Duodenal mucosa (tissue), 2 donors: ENCODE measurements at regions not wholly inside any gene's neighbourhood (a gene's known extent, or its start where the extent isn't known, plus 50 kb on each side); places are given as distances from the start of the nearest gene placed in this dataset.

ENCODE experiments used
- H3K27ac ChIP-seq: one replicate; pipeline ENCODE4 v1.7.0; 2013; ENCODE audit warnings: low read depth, low read length
- H3K27me3 ChIP-seq, 2 donors: one replicate each; pipeline ENCODE4 v1.7.0; 2013; ENCODE audit warnings: low read length in 2 of 2, control low read depth in 1 of 2; ENCODE audit not compliant: insufficient read depth in 2 of 2, control insufficient read depth in 1 of 2
- H3K36me3 ChIP-seq, 2 donors: one replicate each; pipeline ENCODE4 v1.7.0; 2013; ENCODE audit warnings: low read length in 2 of 2, control low read depth in 1 of 2; ENCODE audit not compliant: insufficient read depth in 2 of 2, control insufficient read depth in 1 of 2
- H3K4me1 ChIP-seq, 2 donors: one replicate each; pipeline ENCODE4 v1.7.0; 2013; ENCODE audit warnings: low read length in 2 of 2, control low read depth in 1 of 2; ENCODE audit not compliant: insufficient read depth in 2 of 2, control insufficient read depth in 1 of 2
- H3K4me3 ChIP-seq, 2 donors: one replicate each; pipeline ENCODE4 v1.7.0; 2013; ENCODE audit warnings: low read length in 2 of 2, low read depth in 1 of 2
- H3K9ac ChIP-seq, 2 donors: one replicate each; pipeline ENCODE4 v1.7.0; 2013; ENCODE audit warnings: low read length in 2 of 2, low read depth in 1 of 2
- H3K9me3 ChIP-seq, 2 donors: one replicate each; pipeline ENCODE4 v1.7.0; 2013; ENCODE audit warnings: low read length in 2 of 2, control low read depth in 1 of 2; ENCODE audit not compliant: control insufficient read depth in 1 of 2

DNA sequence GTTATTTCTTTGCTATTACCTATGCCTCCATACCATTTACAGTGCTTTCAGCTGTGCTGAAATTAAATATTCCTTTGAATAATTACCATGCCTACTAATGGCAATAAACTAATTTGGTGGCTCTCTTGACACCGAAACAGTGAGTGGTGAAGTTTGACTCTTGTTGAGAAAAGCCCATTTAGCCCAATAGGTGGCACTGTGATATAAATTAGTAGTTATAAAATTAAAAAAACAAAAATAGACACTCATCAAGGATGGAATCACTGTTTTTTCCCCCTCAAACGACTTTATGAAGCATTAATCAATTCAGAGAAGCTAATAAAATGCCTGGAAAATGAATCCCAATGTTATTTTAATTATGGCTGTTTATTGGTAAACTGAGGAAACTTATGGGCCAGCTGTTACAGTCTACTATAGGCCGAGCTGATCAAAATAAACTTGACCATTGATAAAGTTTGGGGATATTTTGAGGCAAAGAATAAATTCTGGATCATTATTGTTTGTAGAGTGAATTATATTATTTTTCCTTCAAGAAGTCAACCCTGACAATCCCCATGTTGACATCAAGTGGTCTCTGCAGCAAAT, 339.6 kb downstream of the TRIB2 start:
- H3K27ac ChIP-seq, result no peak overlapping the region
- no peaks in the 10 kb centered on the region for H3K36me3 ChIP-seq
- H3K4me3 ChIP-seq, result no peak overlapping the region
- H3K9me3 ChIP-seq, result no peaks in the 10 kb centered on the region
- no peaks in the 10 kb centered on the region for H3K4me1 ChIP-seq
- H3K9ac ChIP-seq, result no peak overlapping the region
- no peaks in the 10 kb centered on the region for H3K27me3 ChIP-seq

DNA sequence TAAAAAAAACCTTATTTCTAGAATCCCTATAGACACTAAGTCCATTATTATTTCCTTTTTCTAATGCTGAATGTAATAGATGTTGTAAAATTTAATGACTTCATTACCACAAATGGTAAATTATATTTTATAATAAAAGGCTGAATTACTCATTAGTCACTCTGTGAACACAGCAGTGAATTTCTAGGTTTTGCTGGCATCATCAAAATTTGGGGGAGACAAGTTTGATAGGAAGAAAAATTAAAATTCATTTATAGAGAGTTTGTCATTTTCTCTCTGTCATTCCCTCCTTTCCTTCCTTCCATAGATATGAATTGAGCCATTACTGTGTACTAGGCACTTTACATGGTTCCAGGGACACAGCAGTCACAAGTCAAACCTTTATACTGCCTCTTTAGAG, 340.9 kb downstream of the TRIB2 start:
- H3K4me1 ChIP-seq, result no peaks in the 10 kb centered on the region
- no peak overlapping the region for H3K27ac ChIP-seq
- no peak overlapping the region for H3K9ac ChIP-seq
- no peaks in the 10 kb centered on the region for H3K9me3 ChIP-seq
- H3K27me3 ChIP-seq, result no peaks in the 10 kb centered on the region
- H3K36me3 ChIP-seq, result no peaks in the 10 kb centered on the region
- H3K4me3 ChIP-seq, result no peak overlapping the region

DNA sequence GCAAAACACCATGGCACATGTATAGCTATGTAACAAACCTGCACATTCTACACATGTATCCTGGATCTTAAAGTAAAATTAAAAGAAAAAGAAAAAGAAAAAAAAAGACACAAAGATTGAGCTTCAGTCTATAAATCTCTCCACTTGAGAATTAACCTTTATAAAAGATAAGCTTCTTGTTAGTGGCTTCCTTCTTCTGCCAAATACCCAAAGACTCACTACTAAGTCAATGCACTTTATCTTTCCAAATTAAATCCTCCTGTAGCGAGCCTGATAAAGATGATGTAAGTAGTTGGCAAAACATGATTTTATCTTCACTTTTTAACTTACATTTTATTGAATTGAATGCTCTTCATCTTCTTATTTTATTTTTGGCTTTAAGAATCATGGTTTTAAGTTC, 349.9 kb downstream of the TRIB2 start:
- Histone ChIP-seq H3K36me3 (no peaks in the 10 kb centered on the region), H3K4me3 (no peak overlapping the region), H3K27me3 (no peaks in the 10 kb centered on the region), H3K4me1 (no peaks in the 10 kb centered on the region), H3K9me3 (no peaks in the 10 kb centered on the region), H3K27ac (no peak overlapping the region), H3K9ac (no peak overlapping the region)

DNA sequence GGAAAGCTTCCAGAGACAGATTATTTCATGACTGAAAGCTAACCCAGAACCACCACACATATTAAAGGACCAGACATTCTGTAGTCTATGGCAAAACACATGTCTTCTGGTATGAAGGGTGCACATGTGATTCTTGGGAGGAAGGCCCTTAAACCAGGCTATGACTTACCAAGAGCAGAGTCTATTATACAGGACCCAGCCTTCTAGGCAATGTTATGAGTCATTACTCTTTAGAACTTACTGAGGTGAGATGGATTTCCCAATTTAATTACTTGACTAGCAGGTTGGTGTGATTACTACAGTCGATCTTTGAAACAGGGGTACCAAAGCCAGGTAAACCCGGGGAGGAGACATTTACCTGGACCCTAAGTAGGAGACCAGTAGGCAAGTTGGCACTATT, 350.8 kb downstream of the TRIB2 start:
- no peaks in the 10 kb centered on the region for H3K9me3 ChIP-seq
- H3K4me3 ChIP-seq, result no peak overlapping the region
- H3K27ac ChIP-seq, result no peak overlapping the region
- H3K27me3 ChIP-seq, result no peaks in the 10 kb centered on the region
- no peaks in the 10 kb centered on the region for H3K4me1 ChIP-seq
- no peaks in the 10 kb centered on the region for H3K36me3 ChIP-seq
- no peak overlapping the region for H3K9ac ChIP-seq

DNA sequence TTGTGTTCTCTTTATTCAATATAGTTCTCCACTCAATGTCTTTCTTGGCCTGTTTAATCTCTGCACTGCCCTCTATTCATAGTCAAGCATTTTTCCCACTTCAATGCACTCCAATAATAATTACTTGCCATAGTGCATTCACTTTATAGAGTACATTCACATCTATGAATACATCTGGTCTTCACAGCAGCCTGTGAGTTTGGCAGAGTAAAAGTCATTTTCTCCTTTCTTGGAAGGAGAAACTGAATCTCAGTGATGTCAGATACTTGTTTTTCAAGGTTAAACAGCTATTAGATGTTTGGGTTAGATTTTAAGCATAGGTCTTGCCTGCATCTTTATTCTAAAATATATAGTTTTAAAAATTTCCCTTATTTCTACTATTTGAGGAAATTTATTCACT, 373.2 kb downstream of the TRIB2 start:
- no peaks in the 10 kb centered on the region for H3K27me3 ChIP-seq
- H3K4me1 ChIP-seq, result no peaks in the 10 kb centered on the region
- H3K36me3 ChIP-seq, result no peaks in the 10 kb centered on the region
- H3K9me3 ChIP-seq, result no peaks in the 10 kb centered on the region
- H3K27ac ChIP-seq, result no peak overlapping the region
- no peak overlapping the region for H3K4me3 ChIP-seq
- H3K9ac ChIP-seq, result no peak overlapping the region

DNA sequence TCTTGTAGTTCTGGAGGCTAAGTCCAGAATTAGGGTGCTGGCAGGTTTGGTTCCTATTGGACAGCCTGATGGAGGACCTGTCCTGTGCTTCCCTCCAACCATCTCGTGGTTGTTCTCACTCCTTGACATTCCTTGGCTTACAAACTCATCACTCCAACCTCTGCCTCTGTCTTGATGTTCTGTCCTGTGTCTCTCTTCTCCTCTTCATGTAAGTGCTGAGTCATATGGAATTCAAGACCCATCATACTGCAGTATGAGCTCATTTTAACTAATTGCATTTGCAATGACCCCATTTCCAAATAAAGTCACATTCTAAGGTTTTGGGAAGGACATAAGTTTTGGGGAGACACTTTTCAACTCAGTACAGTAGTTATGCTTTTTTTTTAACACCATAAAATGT, 374.7 kb downstream of the TRIB2 start:
- H3K9me3 ChIP-seq, result no peaks in the 10 kb centered on the region
- H3K36me3 ChIP-seq, result no peaks in the 10 kb centered on the region
- H3K9ac ChIP-seq, result no peak overlapping the region
- no peak overlapping the region for H3K4me3 ChIP-seq
- H3K27me3 ChIP-seq, result no peaks in the 10 kb centered on the region
- no peaks in the 10 kb centered on the region for H3K4me1 ChIP-seq
- H3K27ac ChIP-seq, result no peak overlapping the region

DNA sequence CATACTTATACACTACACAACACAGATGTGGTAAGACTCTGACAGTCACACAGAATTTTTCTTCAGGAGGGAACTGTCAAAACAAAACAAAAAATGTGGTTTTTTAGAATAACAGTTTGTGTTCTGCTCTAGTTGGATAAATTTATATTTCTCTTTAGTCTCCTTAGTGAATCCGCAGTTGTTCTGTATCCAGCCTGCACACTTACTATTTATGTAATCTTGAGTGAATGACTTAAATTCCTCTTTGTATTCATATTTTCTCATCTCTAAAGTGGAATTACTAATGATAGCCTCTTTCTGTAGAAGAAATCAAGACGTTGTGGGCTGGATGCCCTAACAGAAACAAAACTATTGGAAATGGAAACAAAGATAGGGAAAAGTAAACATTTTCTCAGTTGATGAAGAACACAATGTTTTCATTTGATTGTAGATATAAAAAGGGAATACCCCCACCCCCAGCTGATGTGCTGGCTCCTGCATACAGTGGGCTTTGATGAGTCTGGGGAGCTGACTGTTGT, 375.2 kb downstream of the TRIB2 start:
- H3K36me3 ChIP-seq, result no peaks in the 10 kb centered on the region
- no peaks in the 10 kb centered on the region for H3K4me1 ChIP-seq
- H3K9ac ChIP-seq, result no peak overlapping the region
- H3K27me3 ChIP-seq, result no peaks in the 10 kb centered on the region
- H3K4me3 ChIP-seq, result no peak overlapping the region
- no peak overlapping the region for H3K27ac ChIP-seq
- H3K9me3 ChIP-seq, result no peaks in the 10 kb centered on the region

DNA sequence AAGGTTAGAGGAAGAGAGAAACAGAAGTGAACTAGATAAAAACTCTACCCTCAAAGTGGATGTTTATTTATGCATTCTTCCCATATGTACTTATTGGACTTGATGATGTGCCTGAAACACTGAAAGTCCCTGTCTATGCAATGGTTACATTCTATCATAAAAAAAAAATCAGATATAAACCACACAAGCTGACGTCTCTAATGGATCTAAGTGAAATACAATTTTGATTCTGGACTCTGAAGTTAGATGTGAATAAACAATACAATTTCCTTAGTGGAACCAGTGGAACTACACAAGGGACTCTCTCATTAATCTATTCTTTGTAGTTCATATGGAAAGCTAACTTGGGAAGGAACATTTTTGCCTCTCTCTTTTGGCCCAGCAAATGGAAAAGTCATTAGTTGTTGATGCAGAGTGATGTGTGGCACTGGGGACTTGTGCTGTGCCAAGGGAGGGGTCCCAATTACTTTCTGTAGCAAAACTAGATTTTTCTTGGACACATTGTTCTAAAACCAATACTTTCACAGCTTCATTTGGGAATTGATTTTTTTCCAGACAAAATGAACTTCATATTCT, 376.8 kb downstream of the TRIB2 start:
- H3K9me3 ChIP-seq, result no peaks in the 10 kb centered on the region
- no peak overlapping the region for H3K9ac ChIP-seq
- no peaks in the 10 kb centered on the region for H3K4me1 ChIP-seq
- no peak overlapping the region for H3K27ac ChIP-seq
- no peak overlapping the region for H3K4me3 ChIP-seq
- H3K36me3 ChIP-seq, result no peaks in the 10 kb centered on the region
- H3K27me3 ChIP-seq, result no peaks in the 10 kb centered on the region

DNA sequence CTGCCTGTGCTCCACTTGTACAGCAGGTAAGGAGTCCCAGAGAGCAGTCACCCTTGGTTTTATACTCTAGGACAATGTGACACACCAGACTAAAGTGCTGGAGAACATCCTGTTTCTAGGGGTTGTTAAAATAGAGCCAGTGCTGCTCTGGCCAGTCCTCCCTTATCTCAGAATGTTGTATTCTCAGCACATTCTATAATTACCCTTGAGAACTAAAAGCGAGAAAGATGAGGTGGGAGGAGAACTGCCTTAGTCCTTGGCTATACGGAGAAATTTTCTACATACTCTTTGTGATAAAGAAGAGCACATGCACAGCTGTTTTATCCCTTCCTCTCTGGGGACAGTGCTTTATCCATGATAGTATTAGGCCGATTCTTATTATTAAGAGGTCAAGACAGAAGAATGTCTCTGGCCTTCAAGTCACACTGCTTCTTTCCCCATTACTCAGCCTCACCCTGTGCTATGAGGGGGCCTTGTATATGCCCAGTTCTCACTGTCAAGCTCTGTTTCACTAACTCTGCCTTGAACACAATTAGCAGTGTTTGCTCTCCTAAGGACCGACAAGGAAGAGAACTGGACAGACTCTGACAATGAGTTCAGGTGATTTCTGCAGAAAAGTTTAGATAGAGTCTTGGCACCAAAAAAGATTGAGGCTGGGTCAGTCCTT, 385.8 kb downstream of the TRIB2 start:
- no peaks in the 10 kb centered on the region for H3K27me3 ChIP-seq
- no peak overlapping the region for H3K27ac ChIP-seq
- H3K36me3 ChIP-seq, result no peaks in the 10 kb centered on the region
- H3K9me3 ChIP-seq, result no peaks in the 10 kb centered on the region
- no peaks in the 10 kb centered on the region for H3K4me1 ChIP-seq
- no peak overlapping the region for H3K9ac ChIP-seq
- no peak overlapping the region for H3K4me3 ChIP-seq

DNA sequence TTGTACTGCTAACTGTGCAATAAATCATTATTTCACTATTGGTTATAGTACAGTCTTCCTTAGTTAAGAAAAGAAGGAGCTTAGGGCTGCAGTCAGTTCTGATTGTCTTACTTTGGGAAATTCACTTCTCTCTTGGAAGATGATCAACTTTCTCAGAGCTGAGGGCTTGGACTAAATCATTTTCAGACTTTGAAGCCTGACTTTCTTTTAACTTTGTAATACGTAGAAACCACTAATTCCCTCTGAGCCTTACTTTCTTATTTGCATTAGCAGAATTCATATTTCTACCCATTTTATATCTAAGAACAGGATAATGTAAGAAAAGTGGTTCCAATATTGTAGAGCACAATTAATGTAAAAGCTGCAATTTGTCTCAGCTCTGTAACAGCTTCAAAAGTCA, 386.4 kb downstream of the TRIB2 start:
- H3K36me3 ChIP-seq, result no peaks in the 10 kb centered on the region
- no peak overlapping the region for H3K4me3 ChIP-seq
- no peaks in the 10 kb centered on the region for H3K4me1 ChIP-seq
- no peak overlapping the region for H3K27ac ChIP-seq
- no peaks in the 10 kb centered on the region for H3K27me3 ChIP-seq
- no peak overlapping the region for H3K9ac ChIP-seq
- no peaks in the 10 kb centered on the region for H3K9me3 ChIP-seq
